Gastroesophageal sphincter (tissue), 4 donors: ENCODE measurements at regions not wholly inside any gene's neighbourhood (a gene's known extent, or its start where the extent isn't known, plus 50 kb on each side); places are given as distances from the start of the nearest gene placed in this dataset.

Experiments used
- ATAC-seq: fragments of 150-250 bp; one replicate; pipeline ENCODE4 v1.9.1; 2016; ENCODE audit warnings: mild to moderate bottlenecking, moderate library complexity
- H3K27ac ChIP-seq, 4 donors: fragments of 200-600 bp; sonication (generic) in 3 of 4; 1 replicate in 3 of 4; 2 replicates in 1 of 4; pipeline ENCODE4 v1.5.1; 2016 to 2019
- H3K27me3 ChIP-seq: fragments of 200-600 bp; sonication (generic); one replicate; pipeline ENCODE4 v1.5.1; 2019
- H3K36me3 ChIP-seq, 2 donors: fragments of 200-600 bp; sonication (generic); one replicate each; pipeline ENCODE4 v1.5.1; 2019; ENCODE audit warnings: control low read depth in 1 of 2
- H3K4me1 ChIP-seq, 3 donors: fragments of 200-600 bp; sonication (generic); 1 replicate in 2 of 3; 2 replicates in 1 of 3; pipeline ENCODE4 v1.5.1; 2016 to 2019; ENCODE audit warnings: control low read depth in 2 of 3
- H3K4me3 ChIP-seq, 2 donors: fragments of 200-600 bp; sonication (generic); one replicate each; pipeline ENCODE4 v1.5.1; 2019; ENCODE audit warnings: mild to moderate bottlenecking in 1 of 2, moderate library complexity in 1 of 2
- H3K9me3 ChIP-seq, 3 donors: fragments of 200-600 bp; sonication (generic); one replicate each; pipeline ENCODE4 v1.5.1; 2017 to 2019; ENCODE audit warnings: control low read depth in 2 of 3
- CTCF ChIP-seq, 4 experiments: fragments of 200-600 bp in 2 of 4; fragments of 450-650 bp in 2 of 4; sonication (generic) in 1 of 4; IDR thresholded peaks; one replicate each; pipeline ENCODE4 v1.5.1; 2017 to 2019; ENCODE audit warnings: antibody characterized with exemption in 4 of 4, mild to moderate bottlenecking in 2 of 4, moderate library complexity in 2 of 4
- EP300 ChIP-seq: sonication (generic); formaldehyde crosslinking; IDR thresholded peaks from one replicate; pipeline ENCODE4 v1.6.1; 2017; ENCODE audit warnings: antibody characterized with exemption, mild to moderate bottlenecking
- POLR2A ChIP-seq, 2 donors: fragments of 450-650 bp; IDR thresholded peaks; one replicate each; pipeline ENCODE4 v1.6.1; 2017; ENCODE audit warnings: antibody characterized with exemption in 2 of 2, mild to moderate bottlenecking in 2 of 2, moderate library complexity in 1 of 2
- POLR2AphosphoS5 ChIP-seq: sonication (generic); formaldehyde crosslinking; IDR thresholded peaks from one replicate; pipeline ENCODE4 v1.6.1; 2017; ENCODE audit warnings: antibody characterized with exemption
- WGBS, 2 donors: methylation state at CpG; one replicate each; pipeline ENCODE4 v1.1.5; 2018; ENCODE audit warnings: low coverage in 1 of 2; 5-methylcytosine and 5-hydroxymethylcytosine counted together
- small RNA-seq, 4 donors: library from RNA; depleted of rRNA; stranded (forward); fragments of <200 nt; gene quantifications; one replicate each; pipeline ENCODE3, GENCODE V24; 2016

GRCh38 chr20:61192337-61192950 is 59.6 kb upstream of the CDH4 start:
- Histone ChIP-seq H3K27me3 (peaks cover 59% of the 10 kb centered on the region), H3K4me3 (no peak overlapping the region), H3K27ac (no peak overlapping the region), H3K36me3 (no peaks in the 10 kb centered on the region), H3K9me3 (peaks cover 0 to 7% (median 0%) of the 10 kb centered on the region in 3 donors), H3K4me1 (no peaks in the 10 kb centered on the region)
- no peak for ATAC-seq
- TF ChIP-seq POLR2AphosphoS5 = no peak
- no peak for TF ChIP-seq CTCF (IDR thresholded peaks at IDR 0.05)
- no peak for TF ChIP-seq POLR2A (IDR thresholded peaks at IDR 0.05)
- TF ChIP-seq EP300 = no peak
- 47 to 51% methylated on average over 6 to 10 of the region's 10 CpGs for WGBS, 2 donors

- Histone ChIP-seq H3K27me3 (peaks cover 58% of the 10 kb centered on the region), H3K27ac (no peak overlapping the region), H3K9me3 (peaks cover 0 to 7% (median 0%) of the 10 kb centered on the region in 3 donors), H3K4me1 (no peaks in the 10 kb centered on the region), H3K4me3 (no peak overlapping the region), H3K36me3 (no peaks in the 10 kb centered on the region)
- 87 to 89% methylated on average over 3 to 6 of the region's 15 CpGs for WGBS, 2 donors
- TF ChIP-seq POLR2A (IDR thresholded peaks at IDR 0.05) = no peak
- no peak for TF ChIP-seq CTCF (IDR thresholded peaks at IDR 0.05)
- no peak for TF ChIP-seq POLR2AphosphoS5
- no peak for TF ChIP-seq EP300
- ATAC-seq = no peak
Observed at GRCh38 chr20:61193164-61193563, 58.9 kb upstream of the CDH4 start.

Small RNA genes lying in the stretch of these regions (small RNA-seq; reads per million reads assigned to genes)
- gene MIR4533 (0 reads per million in 4 donors), gene MIR548AG2 (0 to 1.8 (median 0.06) reads per million in 4 donors), gene MIR646 (0 reads per million in 4 donors)
